ENCODE measurements at regions not wholly inside any gene's neighbourhood (a gene's known extent, or its start where the extent isn't known, plus 50 kb on each side); places are given as distances from the start of the nearest gene placed in this dataset.

GRCh38 chr4:174045381-174045780, 238.1 kb downstream of the FBXO8 start:
- WGBS (ENCODE audit: insufficient coverage, insufficient read length) = no CpG with 5 or more reads among the region's 1 CpG
- Histone ChIP-seq H3K27ac (ENCODE audit: low read length) (no peak overlapping the region), H3K36me3 (ENCODE audit: control insufficient read depth, insufficient read depth, low read length) (no peaks in the 10 kb centered on the region), H3K4me3 (ENCODE audit: low read length) (no peak overlapping the region), H3K27me3 (ENCODE audit: control insufficient read depth, insufficient read depth, low read length) (no peaks in the 10 kb centered on the region), H3K4me1 (ENCODE audit: control insufficient read depth, insufficient read depth, low read length) (peaks cover 2% of the 10 kb centered on the region; the same call in 1 of the 2 replicates), H3K9me3 (ENCODE audit: control insufficient read depth, insufficient read depth, low read length) (no peaks in the 10 kb centered on the region)
- no peak for DNase-seq (ENCODE audit: low read depth, low spot score)

- Histone ChIP-seq H3K4me1 (ENCODE audit: control insufficient read depth, insufficient read depth, low read length) (peaks cover 4% of the 10 kb centered on the region; the same call in 1 of the 2 replicates), H3K27me3 (ENCODE audit: control insufficient read depth, insufficient read depth, low read length) (no peaks in the 10 kb centered on the region), H3K9me3 (ENCODE audit: control insufficient read depth, insufficient read depth, low read length) (no peaks in the 10 kb centered on the region), H3K27ac (ENCODE audit: low read length) (no peak overlapping the region), H3K36me3 (ENCODE audit: control insufficient read depth, insufficient read depth, low read length) (no peaks in the 10 kb centered on the region), H3K4me3 (ENCODE audit: low read length) (no peak overlapping the region)
- DNase-seq (ENCODE audit: low read depth, low spot score) = no peak
- no CpG with 5 or more reads among the region's 9 CpGs for WGBS (ENCODE audit: insufficient coverage, insufficient read length)
These were observed 241.8 kb downstream of the FBXO8 start for GRCh38 chr4:174041555-174042105.

- Histone ChIP-seq H3K27ac (ENCODE audit: low read length) (no peak overlapping the region), H3K4me3 (ENCODE audit: low read length) (no peak overlapping the region), H3K27me3 (ENCODE audit: control insufficient read depth, insufficient read depth, low read length) (no peaks in the 10 kb centered on the region), H3K4me1 (ENCODE audit: control insufficient read depth, insufficient read depth, low read length) (peaks cover 4% of the 10 kb centered on the region; the same call in 1 of the 2 replicates), H3K36me3 (ENCODE audit: control insufficient read depth, insufficient read depth, low read length) (no peaks in the 10 kb centered on the region), H3K9me3 (ENCODE audit: control insufficient read depth, insufficient read depth, low read length) (no peaks in the 10 kb centered on the region)
- no peak for DNase-seq (ENCODE audit: low read depth, low spot score)
These were observed 243.2 kb downstream of the FBXO8 start for GRCh38 chr4:174040287-174040686.

- Histone ChIP-seq H3K27me3 (ENCODE audit: control insufficient read depth, insufficient read depth, low read length) (no peaks in the 10 kb centered on the region), H3K4me3 (ENCODE audit: low read length) (no peak overlapping the region), H3K36me3 (ENCODE audit: control insufficient read depth, insufficient read depth, low read length) (no peaks in the 10 kb centered on the region), H3K4me1 (ENCODE audit: control insufficient read depth, insufficient read depth, low read length) (peaks cover 4% of the 10 kb centered on the region; the same call in 1 of the 2 replicates), H3K27ac (ENCODE audit: low read length) (no peak overlapping the region), H3K9me3 (ENCODE audit: control insufficient read depth, insufficient read depth, low read length) (no peaks in the 10 kb centered on the region)
- no peak for DNase-seq (ENCODE audit: low read depth, low spot score)
- no CpG with 5 or more reads among the region's 5 CpGs for WGBS (ENCODE audit: insufficient coverage, insufficient read length)
These were observed 245.0 kb downstream of the FBXO8 start for GRCh38 chr4:174038481-174038880.

GRCh38 chr4:174037631-174038030, 245.8 kb downstream of the FBXO8 start:
- Histone ChIP-seq H3K36me3 (ENCODE audit: control insufficient read depth, insufficient read depth, low read length) (no peaks in the 10 kb centered on the region), H3K9me3 (ENCODE audit: control insufficient read depth, insufficient read depth, low read length) (no peaks in the 10 kb centered on the region), H3K27ac (ENCODE audit: low read length) (no peak overlapping the region), H3K27me3 (ENCODE audit: control insufficient read depth, insufficient read depth, low read length) (no peaks in the 10 kb centered on the region), H3K4me3 (ENCODE audit: low read length) (no peak overlapping the region), H3K4me1 (ENCODE audit: control insufficient read depth, insufficient read depth, low read length) (peaks cover 4% of the 10 kb centered on the region; the same call in 1 of the 2 replicates)
- no CpG with 5 or more reads among the region's 3 CpGs for WGBS (ENCODE audit: insufficient coverage, insufficient read length)
- no peak for DNase-seq (ENCODE audit: low read depth, low spot score)

GRCh38 chr4:174037049-174037448, 246.4 kb downstream of the FBXO8 start:
- Histone ChIP-seq H3K27me3 (ENCODE audit: control insufficient read depth, insufficient read depth, low read length) (no peaks in the 10 kb centered on the region), H3K4me1 (ENCODE audit: control insufficient read depth, insufficient read depth, low read length) (peaks cover 4% of the 10 kb centered on the region; the same call in 1 of the 2 replicates), H3K36me3 (ENCODE audit: control insufficient read depth, insufficient read depth, low read length) (no peaks in the 10 kb centered on the region), H3K9me3 (ENCODE audit: control insufficient read depth, insufficient read depth, low read length) (no peaks in the 10 kb centered on the region), H3K4me3 (ENCODE audit: low read length) (no peak overlapping the region), H3K27ac (ENCODE audit: low read length) (no peak overlapping the region)
- WGBS (ENCODE audit: insufficient coverage, insufficient read length) = no CpG with 5 or more reads among the region's 8 CpGs
- DNase-seq (ENCODE audit: low read depth, low spot score) = no peak

- H3K4me3 ChIP-seq (ENCODE audit: low read length) = no peak overlapping the region
- no peaks in the 10 kb centered on the region for H3K27me3 ChIP-seq (ENCODE audit: control insufficient read depth, insufficient read depth, low read length)
- H3K4me1 ChIP-seq (ENCODE audit: control insufficient read depth, insufficient read depth, low read length) = peaks cover 4% of the 10 kb centered on the region; the same call in 1 of the 2 replicates
- no peaks in the 10 kb centered on the region for H3K9me3 ChIP-seq (ENCODE audit: control insufficient read depth, insufficient read depth, low read length)
- H3K27ac ChIP-seq (ENCODE audit: low read length) = no peak overlapping the region
- DNase-seq (ENCODE audit: low read depth, low spot score) = no peak
- WGBS (ENCODE audit: insufficient coverage, insufficient read length) = no CpG with 5 or more reads among the region's 4 CpGs
- H3K36me3 ChIP-seq (ENCODE audit: control insufficient read depth, insufficient read depth, low read length) = no peaks in the 10 kb centered on the region
These were observed 246.9 kb downstream of the FBXO8 start for GRCh38 chr4:174036576-174036975.

GRCh38 chr4:174036111-174036510, 247.4 kb downstream of the FBXO8 start:
- peaks cover 4% of the 10 kb centered on the region; the same call in 1 of the 2 replicates for H3K4me1 ChIP-seq (ENCODE audit: control insufficient read depth, insufficient read depth, low read length)
- no peaks in the 10 kb centered on the region for H3K27me3 ChIP-seq (ENCODE audit: control insufficient read depth, insufficient read depth, low read length)
- H3K27ac ChIP-seq (ENCODE audit: low read length) = no peak overlapping the region
- no CpG with 5 or more reads among the region's 2 CpGs for WGBS (ENCODE audit: insufficient coverage, insufficient read length)
- H3K9me3 ChIP-seq (ENCODE audit: control insufficient read depth, insufficient read depth, low read length) = no peaks in the 10 kb centered on the region
- DNase-seq (ENCODE audit: low read depth, low spot score) = no peak
- H3K4me3 ChIP-seq (ENCODE audit: low read length) = no peak overlapping the region
- no peaks in the 10 kb centered on the region for H3K36me3 ChIP-seq (ENCODE audit: control insufficient read depth, insufficient read depth, low read length)

GRCh38 chr4:174023641-174024040, 259.8 kb downstream of the FBXO8 start:
- H3K27me3 ChIP-seq (ENCODE audit: control insufficient read depth, insufficient read depth, low read length) = no peaks in the 10 kb centered on the region
- H3K4me1 ChIP-seq (ENCODE audit: control insufficient read depth, insufficient read depth, low read length) = no peaks in the 10 kb centered on the region
- no peaks in the 10 kb centered on the region for H3K9me3 ChIP-seq (ENCODE audit: control insufficient read depth, insufficient read depth, low read length)
- no peak for DNase-seq (ENCODE audit: low read depth, low spot score)
- WGBS (ENCODE audit: insufficient coverage, insufficient read length) = no CpG with 5 or more reads among the region's 2 CpGs
- no peaks in the 10 kb centered on the region for H3K36me3 ChIP-seq (ENCODE audit: control insufficient read depth, insufficient read depth, low read length)
- no peak overlapping the region for H3K27ac ChIP-seq (ENCODE audit: low read length)
- H3K4me3 ChIP-seq (ENCODE audit: low read length) = no peak overlapping the region

- no peaks in the 10 kb centered on the region for H3K27me3 ChIP-seq (ENCODE audit: control insufficient read depth, insufficient read depth, low read length)
- DNase-seq (ENCODE audit: low read depth, low spot score) = no peak
- WGBS (ENCODE audit: insufficient coverage, insufficient read length) = no CpG with 5 or more reads among the region's 7 CpGs
- H3K9me3 ChIP-seq (ENCODE audit: control insufficient read depth, insufficient read depth, low read length) = no peaks in the 10 kb centered on the region
- no peak overlapping the region for H3K4me3 ChIP-seq (ENCODE audit: low read length)
- no peak overlapping the region for H3K27ac ChIP-seq (ENCODE audit: low read length)
- H3K4me1 ChIP-seq (ENCODE audit: control insufficient read depth, insufficient read depth, low read length) = no peaks in the 10 kb centered on the region
- H3K36me3 ChIP-seq (ENCODE audit: control insufficient read depth, insufficient read depth, low read length) = no peaks in the 10 kb centered on the region
These were observed 265.2 kb downstream of the FBXO8 start for GRCh38 chr4:174018236-174018635.

GRCh38 chr4:174016251-174016650, 267.2 kb downstream of the FBXO8 start:
- WGBS (ENCODE audit: insufficient coverage, insufficient read length) = no CpG with 5 or more reads among the region's 2 CpGs
- Histone ChIP-seq H3K36me3 (ENCODE audit: control insufficient read depth, insufficient read depth, low read length) (no peaks in the 10 kb centered on the region), H3K27ac (ENCODE audit: low read length) (no peak overlapping the region), H3K4me3 (ENCODE audit: low read length) (no peak overlapping the region), H3K4me1 (ENCODE audit: control insufficient read depth, insufficient read depth, low read length) (no peaks in the 10 kb centered on the region), H3K9me3 (ENCODE audit: control insufficient read depth, insufficient read depth, low read length) (no peaks in the 10 kb centered on the region), H3K27me3 (ENCODE audit: control insufficient read depth, insufficient read depth, low read length) (no peaks in the 10 kb centered on the region)
- DNase-seq (ENCODE audit: low read depth, low spot score) = no peak

Measured in iPS DF 6.9 (cell line).